GM21360 (cell line): ENCODE measurements at regions not wholly inside any gene's neighbourhood (a gene's known extent, or its start where the extent isn't known, plus 50 kb on each side); places are given as distances from the start of the nearest gene placed in this dataset.
"Not testable (repeated sequence)": the region's sequence is repeated elsewhere in the genome, so short reads cannot be mapped to it uniquely, and the experiment has no call there.

Source experiments
- ATAC-seq: cut with Tn5 transposase; IDR thresholded peaks from one replicate; pipeline ENCODE4 v1.9.1; 2021; ENCODE audit warnings: mild to moderate bottlenecking, moderate library complexity; ENCODE audit not compliant: unreplicated experiment

DNA sequence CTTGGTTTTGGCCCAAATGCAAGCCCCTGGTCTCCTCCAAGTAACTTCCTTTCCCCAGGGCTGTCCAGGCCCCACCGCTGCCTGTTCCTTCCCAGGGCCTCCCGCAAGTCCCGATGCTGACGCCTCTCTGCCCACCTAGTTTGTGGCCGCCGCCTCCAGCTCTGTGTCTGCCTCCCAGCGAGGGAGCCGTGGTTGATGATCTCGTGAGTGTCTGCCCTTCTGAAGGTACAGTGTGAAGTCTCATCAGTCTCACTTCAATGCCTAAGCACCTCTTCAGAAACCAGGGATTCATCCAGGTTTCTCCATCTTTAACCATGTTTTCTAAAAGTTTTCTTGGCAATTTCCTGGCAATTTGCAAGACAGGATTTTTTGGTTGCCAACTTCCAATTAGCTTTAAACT lies 127.5 kb downstream of the TMEM121 start:
- ATAC-seq = not testable (repeated sequence)

DNA sequence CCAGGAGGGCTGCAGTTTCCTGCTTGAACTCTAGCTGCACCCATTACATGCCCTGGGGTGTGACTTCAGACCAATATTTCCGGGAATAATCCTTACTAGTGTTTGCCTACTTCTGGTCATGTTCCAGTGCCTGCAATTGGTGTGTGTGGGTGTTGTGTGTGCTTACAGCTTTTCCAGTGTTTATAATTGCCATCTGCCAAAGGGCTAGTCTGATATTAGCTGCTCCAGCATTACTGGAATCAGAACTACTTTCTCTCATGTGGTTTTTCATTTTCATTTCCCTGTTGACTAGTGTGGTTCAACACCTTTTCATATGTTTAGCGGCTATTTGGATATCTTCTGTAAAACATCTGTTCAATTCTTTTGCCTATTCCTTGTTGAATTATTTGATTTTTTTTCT lies 132.9 kb downstream of the TMEM121 start:
- not testable (repeated sequence) for ATAC-seq

DNA sequence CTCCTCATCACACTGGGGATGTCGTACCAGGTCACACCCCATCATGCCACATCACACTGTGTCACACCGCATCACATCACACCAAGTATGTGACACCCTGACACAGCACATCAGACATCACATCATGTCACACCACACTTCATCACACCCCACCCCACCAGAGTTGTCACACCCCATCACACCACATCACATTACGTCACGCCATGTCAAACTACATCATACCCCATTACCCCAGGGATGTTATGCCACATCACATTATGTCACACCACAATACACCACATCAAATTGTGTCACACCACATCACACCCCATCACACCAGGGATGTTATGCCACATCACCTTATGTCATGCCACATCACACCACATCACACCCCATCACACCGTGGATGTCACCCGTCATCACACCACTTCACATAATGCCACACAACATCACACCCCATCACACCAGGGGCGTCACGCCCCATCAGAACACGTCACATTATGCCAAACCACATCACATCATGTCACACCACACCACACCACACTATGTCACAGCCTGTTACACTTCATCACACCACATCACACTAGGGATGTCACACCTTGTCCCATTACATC lies 133.6 kb downstream of the TMEM121 start:
- ATAC-seq = no peak

DNA sequence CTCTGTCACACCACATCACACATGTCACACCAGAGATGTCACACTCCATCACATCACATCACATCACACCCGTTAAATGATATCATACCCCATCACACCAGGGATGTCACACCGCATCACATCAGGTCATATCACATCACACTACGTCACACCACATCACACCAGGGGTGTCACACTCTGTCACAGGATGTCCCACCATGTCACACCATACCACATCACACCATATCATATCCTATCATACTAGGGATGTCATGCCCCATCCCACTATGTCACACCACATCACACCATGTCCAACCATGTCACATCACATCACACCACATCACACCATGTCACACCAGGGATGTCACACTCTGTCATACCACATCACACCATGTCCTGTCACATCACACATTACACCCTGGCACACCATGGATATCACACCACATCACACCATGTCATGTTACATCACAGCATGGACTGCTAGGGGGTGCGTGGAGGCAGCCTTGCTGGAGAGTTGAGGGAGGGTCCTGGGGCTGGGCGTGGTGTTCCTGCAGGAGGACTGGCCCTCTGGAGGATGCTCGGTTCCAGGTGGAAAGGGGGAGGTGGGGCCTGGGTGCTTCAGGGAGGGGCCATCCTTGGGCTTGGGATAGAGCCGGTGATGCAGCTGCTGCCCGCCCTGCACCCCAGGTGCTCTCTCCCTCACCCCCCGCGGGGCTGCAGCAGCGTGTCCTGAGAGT lies 134.6 kb downstream of the TMEM121 start:
- ATAC-seq = no peak

DNA sequence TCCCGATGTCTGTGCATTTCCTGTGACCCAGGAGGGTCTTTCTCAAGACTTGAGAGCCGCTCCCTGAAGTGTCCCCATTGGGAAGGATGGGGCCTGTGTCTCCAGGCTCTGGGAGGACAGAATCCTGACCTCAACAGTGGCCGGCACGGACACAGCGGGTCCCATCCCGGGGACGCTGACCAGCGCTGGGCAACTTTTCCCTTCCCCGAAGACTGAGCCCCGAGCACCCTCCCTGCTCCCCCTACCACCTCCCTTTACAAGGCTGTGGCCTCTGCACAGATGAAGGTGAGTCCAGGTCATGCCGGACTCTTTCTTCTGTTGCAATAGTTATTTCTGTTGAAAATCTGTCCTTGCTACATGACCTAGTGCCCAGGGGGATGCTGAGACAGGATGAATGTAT lies 135.7 kb downstream of the TMEM121 start:
- not testable (repeated sequence) for ATAC-seq

DNA sequence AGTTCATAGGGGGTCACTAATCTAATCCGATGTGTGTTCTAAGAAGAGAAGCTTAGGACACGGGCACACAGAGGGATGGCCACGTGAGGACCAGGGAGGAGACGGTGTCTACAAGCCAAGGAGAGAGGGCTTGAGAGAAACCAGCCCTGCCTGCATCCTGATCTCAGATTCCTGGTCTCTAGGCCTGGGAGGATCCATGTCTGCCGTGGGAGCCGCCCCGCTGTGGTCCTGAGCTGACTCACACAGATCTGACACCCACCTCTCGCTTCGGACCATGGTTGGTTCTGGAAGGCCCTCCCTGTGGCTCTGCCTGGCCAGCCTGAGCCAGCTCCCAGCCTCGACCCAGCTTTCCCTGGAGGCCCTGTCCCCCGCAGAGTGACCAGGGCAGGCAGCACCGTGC lies 136.2 kb downstream of the TMEM121 start:
- ATAC-seq = not testable (repeated sequence)

DNA sequence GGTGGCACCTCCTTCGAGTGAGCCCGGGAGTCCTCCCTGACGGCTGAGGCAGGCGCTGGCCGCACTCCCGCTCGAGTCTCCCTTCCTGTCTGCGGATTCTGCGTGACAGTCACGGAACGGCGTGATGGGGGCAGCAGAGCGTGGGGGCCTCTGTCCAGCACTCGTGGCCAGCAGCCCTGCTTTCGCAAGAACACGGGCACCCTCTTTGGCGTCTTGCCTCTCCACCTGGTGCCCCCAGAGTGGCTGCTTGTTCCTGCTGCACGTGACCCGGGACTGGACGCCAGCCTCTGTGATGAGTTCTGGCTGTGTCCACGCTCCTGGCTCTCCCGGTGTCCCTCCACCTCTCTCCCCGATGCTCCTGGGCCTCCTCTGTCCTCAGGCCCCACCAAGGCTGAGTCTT lies 136.9 kb downstream of the TMEM121 start:
- not testable (repeated sequence) for ATAC-seq

DNA sequence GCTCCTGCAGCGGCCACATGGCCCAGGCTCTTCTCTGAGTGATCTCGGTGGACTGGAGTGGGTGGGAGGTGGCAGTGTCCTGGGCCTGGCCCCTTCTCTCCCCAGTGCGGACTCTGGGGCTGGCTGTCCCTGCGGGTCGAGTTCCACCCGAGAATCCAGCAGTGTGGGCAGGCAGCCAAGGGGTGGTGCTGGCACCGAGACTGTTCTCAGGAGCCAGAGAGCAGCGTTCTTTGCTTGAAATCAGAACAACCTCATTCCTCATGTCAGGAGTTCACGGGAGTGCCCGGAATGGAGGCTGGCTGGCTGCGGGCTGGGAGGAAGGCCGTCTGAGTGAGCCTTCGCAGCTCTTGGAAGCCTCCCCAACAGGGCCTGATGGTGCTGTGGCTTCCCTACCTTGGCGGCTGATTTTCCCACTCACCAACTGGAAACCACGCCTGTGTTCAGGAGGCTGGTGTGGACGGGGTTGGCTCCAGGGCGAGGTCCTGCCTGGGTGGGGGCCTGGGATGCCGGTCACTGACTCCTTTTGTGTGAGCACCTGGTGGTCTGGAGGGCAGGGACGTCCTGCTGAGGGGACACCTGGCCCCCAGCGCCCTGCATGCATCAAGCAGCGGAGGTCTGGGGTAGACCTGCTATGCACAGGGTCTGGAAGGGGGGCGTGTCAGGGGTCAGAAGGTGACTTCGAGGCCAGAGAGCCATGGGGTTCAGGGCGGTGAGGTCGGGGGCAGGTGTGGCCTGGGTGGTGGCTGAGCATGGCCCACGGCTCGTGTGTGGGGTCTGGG lies 137.6 kb downstream of the TMEM121 start:
- ATAC-seq = not testable (repeated sequence)

DNA sequence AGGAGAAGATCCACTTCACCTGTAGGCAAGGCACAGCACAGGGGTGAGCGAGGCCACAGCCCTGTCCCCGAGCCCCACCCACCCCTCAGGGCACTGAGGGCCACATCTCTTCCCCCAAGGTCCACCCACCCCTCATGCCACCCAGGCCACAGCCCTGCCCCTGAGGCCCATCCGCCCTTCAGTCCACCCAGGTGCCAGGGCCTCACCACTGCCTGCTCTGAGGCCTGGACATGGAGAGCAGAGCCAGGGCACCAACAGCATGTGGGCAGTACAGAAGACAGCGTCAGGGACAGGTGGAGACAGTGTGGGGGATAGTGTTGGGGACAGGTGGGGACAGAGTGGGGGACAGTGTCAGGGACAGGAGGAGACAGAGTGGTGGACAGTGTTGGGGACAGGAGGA lies 138.3 kb downstream of the TMEM121 start:
- ATAC-seq = no peak

DNA sequence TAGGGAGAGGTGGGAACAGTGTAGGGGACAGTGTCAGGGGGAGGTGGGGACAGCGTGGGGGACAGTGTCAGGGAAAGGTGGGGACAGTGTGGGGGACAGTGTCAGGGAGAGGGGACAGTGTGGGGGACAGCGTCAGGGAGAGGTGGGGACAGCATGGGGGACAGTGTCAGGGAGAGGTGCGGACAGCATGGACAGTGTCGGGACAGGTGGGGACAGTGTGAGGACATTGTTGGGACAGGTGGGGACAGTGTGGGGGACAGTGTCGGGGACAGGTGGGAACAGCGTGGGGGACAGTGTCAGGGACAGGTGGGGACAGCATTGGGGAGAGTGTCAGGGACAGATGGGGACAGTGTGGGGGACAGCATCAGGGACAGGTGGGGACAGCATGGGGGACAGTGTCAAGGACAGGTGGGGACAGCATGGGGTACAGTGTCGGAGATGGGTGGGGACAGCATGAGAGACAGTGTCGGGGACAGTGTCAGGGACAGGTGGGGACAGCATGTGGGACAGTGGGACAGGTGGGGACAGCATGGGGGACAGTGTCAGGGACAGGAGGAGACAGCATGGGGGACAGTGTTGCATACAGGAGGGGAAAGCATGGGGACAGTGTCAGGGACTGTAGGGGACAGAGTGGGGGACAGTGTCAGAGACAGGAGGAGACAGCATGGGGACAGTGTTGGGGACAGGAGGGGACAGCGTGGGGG lies 139.0 kb downstream of the TMEM121 start:
- ATAC-seq = no peak

DNA sequence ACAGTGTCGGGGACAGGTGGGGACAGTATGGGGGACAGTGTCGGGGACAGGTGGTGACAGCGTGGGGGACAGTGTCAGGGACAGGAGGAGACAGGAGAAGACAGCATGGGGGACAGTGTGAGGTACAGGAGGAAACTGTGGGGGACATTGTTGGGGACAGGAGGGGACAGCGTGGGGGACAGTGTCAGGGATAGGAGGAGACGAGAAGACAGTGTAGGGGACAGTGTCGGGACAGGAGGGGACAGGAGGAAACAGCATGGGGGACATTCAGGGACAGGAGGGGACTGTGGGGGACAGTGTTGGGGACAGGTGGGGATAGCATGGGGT lies 139.5 kb downstream of the TMEM121 start:
- ATAC-seq = no peak

DNA sequence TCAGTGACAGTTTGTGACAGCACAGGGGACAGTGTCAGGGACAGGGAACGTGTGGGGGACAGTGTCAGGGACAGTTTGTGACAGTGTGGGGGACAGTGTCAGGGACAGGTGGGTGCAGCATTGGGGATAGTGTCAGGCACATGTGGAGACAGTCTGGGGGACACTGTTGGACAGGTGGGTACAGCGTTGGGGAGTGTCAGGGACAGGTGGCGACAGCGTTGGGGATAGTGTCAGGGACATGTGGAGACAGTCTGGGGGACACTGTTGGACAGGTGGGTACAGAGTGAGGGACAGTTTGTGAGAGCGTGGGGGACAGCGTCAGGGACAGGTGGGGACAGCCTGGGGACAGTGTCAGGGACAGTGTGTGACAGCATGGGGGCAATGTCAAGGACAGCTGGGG lies 140.0 kb downstream of the TMEM121 start:
- no peak for ATAC-seq

DNA sequence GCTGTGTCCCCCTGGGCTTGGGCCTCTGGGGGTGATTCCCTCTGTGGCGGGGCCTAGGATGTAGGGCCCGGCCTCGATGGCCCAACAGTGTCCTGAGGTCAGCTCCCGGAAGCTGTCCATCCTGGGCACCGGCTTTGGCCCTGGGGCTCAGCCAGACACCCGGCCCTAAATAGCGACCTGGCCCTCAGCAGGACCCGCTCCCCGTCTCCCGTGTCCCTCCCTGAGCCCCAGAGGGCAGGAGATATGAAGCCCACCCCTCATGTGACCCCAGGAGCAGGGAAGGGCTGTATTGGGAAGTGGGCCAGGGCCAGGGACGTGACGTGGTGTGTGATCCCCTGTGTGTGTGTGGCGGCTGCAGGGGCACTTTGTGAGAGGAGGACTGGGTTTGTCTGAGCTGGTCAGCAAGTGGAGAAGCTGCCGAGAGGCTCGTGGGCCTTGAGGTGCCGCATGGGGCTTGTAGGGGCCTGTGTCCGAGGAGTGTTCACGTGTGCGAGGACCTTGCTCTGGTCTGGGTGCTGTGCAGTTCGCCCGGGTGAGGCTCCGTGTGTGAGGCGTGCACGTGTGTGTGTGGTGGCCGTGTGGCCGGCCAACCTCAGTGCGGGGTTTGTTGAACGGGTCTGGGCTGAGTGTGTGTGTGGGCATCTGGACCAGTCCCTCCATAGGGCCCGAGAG lies 140.7 kb downstream of the TMEM121 start:
- ATAC-seq = not testable (repeated sequence)

DNA sequence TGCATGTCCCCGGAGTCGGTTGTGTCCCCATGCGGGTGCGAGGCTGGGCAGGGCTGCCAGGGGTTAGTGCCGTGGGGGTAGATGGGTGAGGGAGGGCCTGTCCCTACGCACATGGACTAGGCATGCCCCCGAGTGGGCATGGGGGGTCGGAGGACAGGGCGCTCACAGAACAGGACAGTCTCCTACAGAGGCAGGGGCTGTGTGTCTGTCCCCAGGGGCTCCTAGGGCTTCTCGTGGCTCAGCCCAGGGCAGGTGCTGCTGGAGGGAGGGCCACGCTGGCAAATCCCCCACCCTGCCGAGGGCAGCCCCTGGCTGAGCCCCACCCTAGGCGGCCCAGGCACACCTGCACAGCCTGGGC lies 141.3 kb downstream of the TMEM121 start:
- not testable (repeated sequence) for ATAC-seq

DNA sequence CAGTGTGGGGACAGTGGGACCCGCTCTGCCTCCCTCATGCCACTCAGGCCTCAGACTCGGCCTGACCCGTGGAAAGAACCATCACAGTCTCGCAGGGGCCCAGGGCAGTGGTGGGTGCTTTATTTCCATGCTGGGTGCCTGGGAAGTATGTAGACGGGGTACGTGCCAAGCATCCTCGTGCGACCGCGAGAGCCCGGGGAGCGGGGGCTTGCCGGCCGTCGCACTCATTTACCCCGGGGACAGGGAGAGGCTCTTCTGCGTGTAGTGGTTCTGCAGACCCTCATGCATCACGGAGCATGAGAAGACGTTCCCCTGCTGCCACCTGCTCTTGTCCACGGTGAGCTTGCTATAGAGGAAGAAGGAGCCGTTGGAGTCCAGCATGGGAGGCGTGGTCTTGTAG lies 141.6 kb downstream of the TMEM121 start:
- ATAC-seq = not testable (repeated sequence)

DNA sequence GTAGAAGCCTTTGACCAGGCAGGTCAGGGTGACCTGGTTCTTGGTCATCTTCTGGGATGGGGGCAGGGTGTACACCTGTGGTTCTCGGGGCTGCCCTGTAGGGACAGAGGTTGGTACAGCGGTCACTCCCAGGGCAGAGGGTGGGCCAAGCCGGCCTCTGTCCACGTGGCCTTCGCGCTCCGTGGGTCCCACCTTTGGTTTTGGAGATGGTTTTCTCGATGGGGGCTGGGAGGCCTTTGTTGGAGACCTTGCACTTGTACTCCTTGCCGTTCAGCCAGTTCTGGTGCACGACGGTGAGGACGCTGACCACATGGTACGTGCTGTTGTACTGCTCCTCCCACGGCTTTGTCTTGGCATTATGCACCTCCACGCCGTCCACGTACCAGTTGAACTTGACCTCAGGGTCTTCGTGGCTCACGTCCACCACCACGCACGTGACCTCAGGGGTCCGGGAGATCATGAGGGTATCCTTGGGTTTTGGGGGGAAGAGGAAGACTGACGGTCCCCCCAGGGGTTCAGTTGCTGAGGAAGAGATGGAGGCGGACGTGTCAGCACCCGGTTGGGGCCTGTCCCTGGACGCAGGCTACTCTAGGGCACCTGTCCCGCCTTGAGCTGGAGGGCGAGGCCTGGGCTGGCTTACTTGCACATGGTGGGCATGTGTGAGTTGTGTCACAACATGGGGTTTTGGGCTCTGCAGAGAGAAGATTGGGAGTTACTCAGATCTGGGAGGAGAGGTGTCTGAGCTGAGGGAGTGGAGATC lies 142.3 kb downstream of the TMEM121 start:
- not testable (repeated sequence) for ATAC-seq

DNA sequence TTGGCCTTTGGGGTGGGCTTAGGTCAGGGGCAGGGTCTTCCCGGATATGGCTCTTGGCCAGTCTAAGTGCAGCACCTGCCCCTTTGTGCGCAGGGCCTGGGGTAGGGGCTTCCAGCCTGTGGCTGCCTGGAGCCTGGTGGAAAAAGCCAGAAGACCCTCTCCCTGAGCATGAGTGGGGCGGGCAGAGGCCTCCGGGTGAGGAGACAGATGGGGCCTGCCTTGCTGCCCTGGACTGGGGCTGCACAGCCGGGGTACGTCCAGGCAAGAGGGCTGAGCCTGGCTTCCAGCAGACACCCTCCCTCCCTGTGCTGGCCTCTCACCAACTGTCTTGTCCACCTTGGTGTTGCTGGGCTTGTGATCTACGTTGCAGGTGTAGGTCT lies 142.8 kb downstream of the TMEM121 start:
- not testable (repeated sequence) for ATAC-seq

DNA sequence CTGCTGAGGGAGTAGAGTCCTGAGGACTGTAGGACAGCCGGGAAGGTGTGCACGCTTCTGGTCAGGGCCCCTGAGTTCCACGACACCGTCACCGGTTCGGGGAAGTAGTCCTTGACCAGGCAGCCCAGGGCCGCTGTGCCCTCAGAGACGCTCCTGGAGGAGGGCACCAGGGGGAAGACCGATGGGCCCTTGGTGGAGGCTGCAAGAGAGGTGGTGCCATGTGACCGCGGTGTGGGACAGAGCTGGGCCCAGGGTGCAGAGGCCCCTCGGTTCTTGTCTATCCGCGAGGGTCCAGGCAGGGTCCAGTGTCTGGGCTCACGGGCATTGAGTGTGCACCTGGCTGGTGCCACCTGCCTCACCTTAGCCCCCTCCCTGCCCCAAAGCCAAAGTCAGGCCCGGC lies 143.3 kb downstream of the TMEM121 start:
- not testable (repeated sequence) for ATAC-seq

DNA sequence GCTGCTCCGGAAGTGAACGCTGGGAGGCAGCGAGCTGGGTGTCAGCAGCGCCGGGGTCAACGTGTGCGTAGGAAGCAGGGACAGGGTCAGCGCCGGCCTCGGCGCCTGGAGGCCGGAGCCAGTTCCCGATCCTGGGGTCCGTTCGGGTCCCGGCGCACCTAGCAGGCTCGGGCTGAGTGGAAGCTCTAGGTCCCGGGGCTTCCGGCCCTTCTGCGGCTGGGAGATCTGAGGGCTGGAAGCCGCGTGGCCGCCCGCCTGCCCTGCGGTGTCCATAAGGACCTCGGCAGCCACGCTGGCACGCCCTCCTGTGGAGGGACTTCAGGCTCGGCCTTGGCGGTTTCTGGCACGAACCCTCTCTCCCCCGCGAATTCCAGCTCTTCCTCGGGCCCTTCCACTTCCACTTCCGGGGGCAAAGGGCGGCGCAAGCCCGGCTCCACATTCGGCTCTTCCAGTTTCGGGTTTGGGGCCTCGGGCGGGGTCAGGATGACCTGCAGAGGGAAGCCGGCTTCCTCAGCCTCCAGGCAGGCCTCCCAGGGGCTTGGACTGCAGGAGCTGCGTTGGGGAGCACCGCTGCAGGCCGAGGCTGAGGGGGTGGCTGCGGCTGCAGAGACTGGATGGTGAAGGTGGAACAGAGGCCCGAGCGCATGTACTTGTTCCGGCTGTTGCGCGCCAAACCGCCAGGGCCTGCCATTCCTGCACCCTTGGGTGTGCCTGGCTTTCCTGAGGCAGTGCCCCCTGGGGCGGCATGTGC lies 146.2 kb downstream of the TMEM121 start:
- ATAC-seq = not testable (repeated sequence)

DNA sequence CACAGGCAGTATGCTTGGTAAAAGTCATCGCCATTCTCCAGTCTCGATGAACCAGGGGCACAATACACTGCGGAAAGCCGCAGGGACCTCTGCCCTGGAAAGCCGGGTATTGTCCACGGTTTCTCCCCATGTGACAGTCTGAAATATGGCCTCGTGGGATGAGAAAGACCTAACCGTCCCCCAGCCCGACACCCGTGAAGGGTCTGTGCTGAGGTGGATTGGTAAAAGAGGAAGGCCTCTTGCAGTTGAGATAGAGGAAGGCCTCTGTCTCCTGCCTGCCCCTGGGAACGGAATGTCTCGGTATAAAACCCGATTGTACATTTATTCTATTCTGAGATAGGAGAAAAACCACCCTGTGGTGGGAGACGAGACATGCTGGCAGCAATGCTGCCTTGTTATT lies 149.1 kb downstream of the TMEM121 start:
- ATAC-seq = not testable (repeated sequence)
